GM23338 (cell line): ENCODE measurements at regions not wholly inside any gene's neighbourhood (a gene's known extent, or its start where the extent isn't known, plus 50 kb on each side); places are given as distances from the start of the nearest gene placed in this dataset.

Experiments
- ATAC-seq: fragments of 200-7000 bp; cut with Tn5 transposase; 3 replicates; pipeline ENCODE4 v1.9.1; 2020
- DNase-seq: peaks from one replicate; pipeline ENCODE4 v3.0.0-alpha.2; 2015; ENCODE audit warnings: low spot score
- H2AFZ ChIP-seq: fragments of 200-600 bp; sonication (generic); 2 replicates; pipeline ENCODE4 v1.8.0; 2016; ENCODE audit warnings: antibody characterized with exemption, mild to moderate bottlenecking, moderate library complexity
- H3F3A ChIP-seq: fragments of 200-600 bp; sonication (generic); replicated peaks from 2 replicates; pipeline ENCODE4 v1.8.0; 2017; ENCODE audit warnings: antibody characterized with exemption, mixed run types, low read depth
- H3K27ac ChIP-seq: fragments of 200-600 bp; sonication (generic); 2 replicates; pipeline ENCODE4 v1.6.1; 2016; ENCODE audit warnings: low read depth
- H3K27me3 ChIP-seq: fragments of 200-600 bp; sonication (generic); 2 replicates; pipeline ENCODE4 v1.8.0; 2016; ENCODE audit warnings: mild to moderate bottlenecking, mixed run types, moderate library complexity; ENCODE audit not compliant: insufficient read depth
- H3K36me3 ChIP-seq: fragments of 200-600 bp; sonication (generic); 2 replicates; pipeline ENCODE4 v1.8.0; 2016; ENCODE audit warnings: mild to moderate bottlenecking; ENCODE audit not compliant: insufficient read depth
- H3K4me1 ChIP-seq: fragments of 200-600 bp; sonication (generic); 2 replicates; pipeline ENCODE4 v1.8.0; 2016; ENCODE audit warnings: mild to moderate bottlenecking, moderate library complexity; ENCODE audit not compliant: insufficient read depth
- H3K4me2 ChIP-seq: fragments of 200-600 bp; sonication (generic); 2 replicates; pipeline ENCODE4 v1.7.1; 2017; ENCODE audit warnings: mixed run types
- H3K4me3 ChIP-seq: fragments of 200-600 bp; sonication (generic); 2 replicates; pipeline ENCODE4 v1.6.1; 2016; ENCODE audit warnings: mixed run types
- H3K79me2 ChIP-seq: fragments of 200-600 bp; sonication (generic); replicated peaks from 2 replicates; pipeline ENCODE4 v1.8.0; 2017; ENCODE audit warnings: mild to moderate bottlenecking; ENCODE audit not compliant: insufficient read depth
- H3K9me2 ChIP-seq: fragments of 200-600 bp; sonication (generic); 2 replicates; pipeline ENCODE4 v1.8.0; 2017; ENCODE audit not compliant: insufficient read depth
- H4K20me1 ChIP-seq: fragments of 200-600 bp; sonication (generic); replicated peaks from 2 replicates; pipeline ENCODE4 v1.8.0; 2017; ENCODE audit warnings: mild to moderate bottlenecking; ENCODE audit not compliant: insufficient read depth
- H3K27ac Mint-ChIP-seq: 2 replicates; pipeline ENCODE4 v1.8.0; 2020; ENCODE audit warnings: inconsistent platforms, mild to moderate bottlenecking, moderate library complexity, mixed read lengths
- H3K27me3 Mint-ChIP-seq: 3 replicates; pipeline ENCODE4 v1.8.0; 2022; ENCODE audit warnings: low read depth, mild to moderate bottlenecking, moderate library complexity, mixed read lengths, inconsistent platforms; ENCODE audit not compliant: insufficient read depth, poor library complexity
- H3K36me3 Mint-ChIP-seq: 3 replicates; pipeline ENCODE4 v1.8.0; 2021; ENCODE audit warnings: low read depth, mild to moderate bottlenecking, inconsistent platforms, moderate library complexity, mixed read lengths
- H3K4me1 Mint-ChIP-seq: 3 replicates; pipeline ENCODE4 v1.8.0; 2020; ENCODE audit warnings: mild to moderate bottlenecking, inconsistent platforms, mixed read lengths
- H3K4me3 Mint-ChIP-seq: 3 replicates; pipeline ENCODE4 v1.8.0; 2021; ENCODE audit warnings: moderate library complexity, mild to moderate bottlenecking, inconsistent platforms, mixed read lengths
- H3K9me3 Mint-ChIP-seq: 3 replicates; pipeline ENCODE4 v1.8.0; 2020; ENCODE audit warnings: moderate library complexity, mild to moderate bottlenecking, inconsistent platforms, mixed read lengths
- CREB1 ChIP-seq: fragments of 250-450 bp; sonication (Bioruptor Pico); IDR thresholded peaks from 2 replicates; pipeline ENCODE4 v1.5.0; 2020; ENCODE audit warnings: low read depth, mild to moderate bottlenecking, moderate library complexity
- CTCF ChIP-seq, 2 experiments: fragments of 200-600 bp in 1 of 2; sonication (generic) in 1 of 2; conservative IDR thresholded peaks; 2 replicates each; pipeline versions ENCODE4 v1.5.1 to v1.6.1; 2016 to 2017; ENCODE audit warnings: antibody characterized with exemption in 2 of 2, low read depth in 2 of 2, mild to moderate bottlenecking in 2 of 2, moderate library complexity in 1 of 2
- ETS1 ChIP-seq: IDR thresholded peaks from 2 replicates; pipeline ENCODE4 v1.6.1; 2016; ENCODE audit warnings: antibody characterized with exemption
- EZH2phosphoT487 ChIP-seq: fragments of 200-600 bp; sonication (generic); IDR thresholded peaks from one replicate; pipeline ENCODE4 v1.8.1; 2018; ENCODE audit warnings: antibody characterized with exemption; ENCODE audit not compliant: unreplicated experiment
- JUNB ChIP-seq: IDR thresholded peaks from one replicate; pipeline ENCODE4 v1.6.1; 2016; ENCODE audit warnings: antibody characterized with exemption; ENCODE audit not compliant: unreplicated experiment
- NANOG ChIP-seq: IDR thresholded peaks from 2 replicates; pipeline ENCODE4 v1.6.1; 2016; ENCODE audit warnings: antibody characterized with exemption, borderline replicate concordance
- POLR2AphosphoS5 ChIP-seq: IDR thresholded peaks from 2 replicates; pipeline ENCODE4 v1.6.1; 2016; ENCODE audit warnings: antibody characterized with exemption, low read depth
- REST ChIP-seq: IDR thresholded peaks from one replicate; pipeline ENCODE4 v1.6.1; 2018; ENCODE audit warnings: antibody characterized with exemption; ENCODE audit not compliant: unreplicated experiment
- STAT1 ChIP-seq: IDR thresholded peaks from one replicate; pipeline ENCODE4 v1.6.1; 2016; ENCODE audit warnings: antibody characterized with exemption; ENCODE audit not compliant: unreplicated experiment
- ZNF114 ChIP-seq: fragments of 250-450 bp; sonication (Bioruptor Pico); IDR thresholded peaks from 2 replicates; pipeline ENCODE4 v1.5.0; 2020; ENCODE audit warnings: mild to moderate bottlenecking, moderate library complexity
- ZNF331 ChIP-seq: fragments of 250-450 bp; sonication (Bioruptor Pico); IDR thresholded peaks from 2 replicates; pipeline ENCODE4 v1.5.0; 2020; ENCODE audit warnings: low read depth, mild to moderate bottlenecking, moderate library complexity

GRCh38 chr6:49341869-49342268 is 121.2 kb downstream of the MMUT start:
- Histone ChIP-seq H3K9me2 (peaks cover 7% of the 10 kb centered on the region; the same call in 1 of the 2 replicates), H3K4me3 (no peak overlapping the region; the same call in 1 of the 2 replicates), H3K4me1 (peaks cover 12% of the 10 kb centered on the region; the same call in 1 of the 2 replicates), H3K4me2 (peak overlapping the region; percentile 41; the same call in 1 of the 2 replicates), H3K36me3 (no peaks in the 10 kb centered on the region; the same call in 1 of the 2 replicates), H2AFZ (no peak overlapping the region), H4K20me1 (no peaks in the 10 kb centered on the region), H3F3A (no peaks in the 10 kb centered on the region), H3K27me3 (no peaks in the 10 kb centered on the region), H3K79me2 (no peaks in the 10 kb centered on the region), H3K27ac (peak overlapping the region; percentile 91)
- peaks cover 47% of the 10 kb centered on the region for H3K36me3 Mint-ChIP-seq
- TF ChIP-seq ZNF114 (CRISPR knock-in tag), result no peak
- no peak for TF ChIP-seq EZH2phosphoT487
- no peak for TF ChIP-seq POLR2AphosphoS5
- TF ChIP-seq REST, result no peak
- ATAC-seq, result peak; percentile 15; the same call in 2 of the 3 replicates
- peaks cover 7% of the 10 kb centered on the region for H3K27me3 Mint-ChIP-seq
- peaks cover 28% of the 10 kb centered on the region for H3K4me1 Mint-ChIP-seq
- H3K27ac Mint-ChIP-seq, result peak overlapping the region; percentile 98
- peaks cover 42% of the 10 kb centered on the region for H3K9me3 Mint-ChIP-seq
- H3K4me3 Mint-ChIP-seq, result peak overlapping the region; percentile 2; the same call in 1 of the 3 replicates
- peak; percentile 5 for DNase-seq

GRCh38 chr6:49339096-49339495 is 124.0 kb downstream of the MMUT start:
- H3K9me2 ChIP-seq, result peaks cover 7% of the 10 kb centered on the region; the same call in 1 of the 2 replicates
- DNase-seq (peak; percentile 72), ATAC-seq (peak; percentile 28)
- no peak overlapping the region for H3K4me2 ChIP-seq
- no peaks in the 10 kb centered on the region for H3K79me2 ChIP-seq
- no peaks in the 10 kb centered on the region for H4K20me1 ChIP-seq
- H3K36me3 Mint-ChIP-seq, result peaks cover 68% of the 10 kb centered on the region
- TF ChIP-seq ZNF331 (no peak), JUNB (no peak), ETS1 (no peak), EZH2phosphoT487 (no peak), CREB1 (CRISPR knock-in tag) (peak; percentile 37; the same call in 1 of the 2 replicates), ZNF114 (CRISPR knock-in tag) (peak; percentile 73), NANOG (peak; percentile 7; the same call in 1 of the 2 replicates), STAT1 (no peak), CTCF (conservative IDR thresholded peaks at IDR 0.05; ENCODE audit: low read depth in 2 of 2) (no peak)
- H3K4me1 Mint-ChIP-seq, result peaks cover 28% of the 10 kb centered on the region
- H3K27ac ChIP-seq, result peak overlapping the region; percentile 53
- H3K4me3 Mint-ChIP-seq, result no peak overlapping the region
- H2AFZ ChIP-seq, result no peak overlapping the region
- H3K9me3 Mint-ChIP-seq, result peaks cover 59% of the 10 kb centered on the region
- H3K4me3 ChIP-seq, result no peak overlapping the region
- H3K27ac Mint-ChIP-seq, result peak overlapping the region; percentile 85
- no peaks in the 10 kb centered on the region for H3K27me3 ChIP-seq
- peaks cover 7% of the 10 kb centered on the region for H3K27me3 Mint-ChIP-seq
- peaks cover 12% of the 10 kb centered on the region; the same call in 1 of the 2 replicates for H3K4me1 ChIP-seq
- H3F3A ChIP-seq, result no peaks in the 10 kb centered on the region
- H3K36me3 ChIP-seq, result no peaks in the 10 kb centered on the region; the same call in 1 of the 2 replicates
